HG03097 (cell line): ENCODE measurements at regions not wholly inside any gene's neighbourhood (a gene's known extent, or its start where the extent isn't known, plus 50 kb on each side); places are given as distances from the start of the nearest gene placed in this dataset.

Experiments used
- ATAC-seq: cut with Tn5 transposase; IDR thresholded peaks from one replicate; pipeline ENCODE4 v1.9.1; 2021; ENCODE audit not compliant: unreplicated experiment, low FRiP score

DNA sequence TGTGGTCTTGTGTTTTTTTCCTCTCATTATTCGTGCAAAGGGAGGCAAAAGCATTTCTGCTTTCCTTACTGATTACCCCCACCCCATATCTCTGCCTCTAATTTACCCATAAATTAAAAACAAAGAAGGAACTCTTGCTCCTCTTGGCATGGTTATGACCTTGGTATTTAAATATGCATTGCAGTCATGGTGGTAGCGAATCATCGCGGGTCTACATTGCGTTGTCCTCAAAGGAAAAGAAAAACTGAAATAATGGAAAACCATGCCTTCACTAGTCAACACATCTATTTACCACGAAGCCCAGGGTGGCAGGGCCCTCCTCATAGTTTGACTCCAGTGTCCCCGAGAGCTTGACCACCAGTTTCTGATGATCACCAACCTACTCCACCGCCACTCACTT, 126.7 kb upstream of the PARP11 start:
- no peak for ATAC-seq

DNA sequence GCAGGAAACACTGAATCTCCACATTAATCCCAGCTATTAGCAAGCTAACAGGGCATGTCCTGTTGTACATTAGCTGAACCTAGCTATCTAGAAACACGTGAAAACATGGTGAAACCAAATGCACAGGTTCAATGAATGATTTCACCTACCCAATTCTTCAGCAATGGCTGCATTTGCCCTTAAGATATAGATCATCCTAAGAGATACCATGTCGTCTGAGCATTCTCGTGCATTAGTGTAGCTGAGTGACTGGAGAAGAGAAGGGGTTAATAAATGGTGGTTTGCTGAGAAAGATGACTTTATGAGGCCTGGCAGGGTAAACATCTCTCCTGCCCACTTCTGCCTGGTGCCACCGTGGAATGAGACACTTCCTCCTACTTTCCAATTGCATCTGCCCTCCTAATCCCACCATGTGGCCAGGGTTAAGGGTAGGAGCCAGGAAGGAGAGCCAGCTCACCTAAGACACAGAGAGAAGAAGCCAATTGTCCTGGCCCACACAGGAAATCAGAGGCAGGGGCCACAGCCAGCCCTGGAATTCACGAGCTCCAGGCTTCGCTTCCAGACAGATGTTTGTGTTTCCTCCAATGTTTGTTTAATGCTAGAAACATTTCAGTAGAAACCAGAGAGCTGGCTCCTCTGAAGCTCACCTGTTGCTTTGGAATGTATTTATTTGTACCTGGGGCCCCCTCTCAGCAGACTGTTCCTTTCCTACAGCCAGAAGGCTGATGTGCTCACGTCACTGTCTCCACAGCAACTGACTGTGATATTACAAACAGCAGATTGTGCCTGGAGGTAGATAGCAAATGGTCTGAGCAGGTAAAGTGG, 126.0 kb upstream of the PARP11 start:
- ATAC-seq, result no peak

DNA sequence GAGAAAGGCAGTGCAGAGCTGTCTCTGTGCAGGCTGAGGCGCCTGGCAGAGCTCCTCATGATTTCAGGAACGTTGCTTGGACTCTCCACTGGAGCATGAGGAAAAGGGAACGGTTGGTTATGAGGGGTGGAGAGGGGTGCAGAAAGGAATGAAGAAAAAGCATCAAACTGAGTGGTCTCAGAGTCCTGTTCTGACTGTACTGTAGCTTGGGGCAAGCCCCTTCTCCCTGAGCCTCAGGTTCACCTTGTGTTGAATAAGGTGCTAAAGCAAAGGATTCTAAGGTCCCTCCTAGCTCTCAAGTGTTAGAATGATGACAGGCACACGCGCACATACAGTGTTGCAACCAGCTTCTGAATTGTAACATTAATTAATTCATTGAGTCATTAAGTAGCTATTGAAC, 125.2 kb upstream of the PARP11 start:
- no peak for ATAC-seq

DNA sequence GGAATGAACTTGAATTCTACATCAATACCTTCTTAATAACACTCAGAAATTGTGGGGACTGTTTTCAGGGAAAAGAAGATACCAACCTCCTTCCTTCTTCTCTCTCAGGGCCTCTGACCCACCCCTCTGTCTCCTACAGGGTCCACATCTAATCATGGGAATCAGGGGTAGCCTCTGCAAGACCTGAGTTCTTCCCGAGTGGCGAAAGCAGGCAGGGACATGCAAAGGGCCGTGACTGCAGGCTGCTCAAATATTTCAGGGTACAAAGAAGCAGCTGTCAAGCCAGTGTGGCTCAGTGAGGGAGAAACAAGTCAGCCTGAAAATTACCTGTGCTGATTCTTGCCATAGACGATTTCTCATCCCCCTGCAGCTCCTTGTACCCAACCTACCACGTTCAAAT, 123.1 kb upstream of the PARP11 start:
- no peak for ATAC-seq

DNA sequence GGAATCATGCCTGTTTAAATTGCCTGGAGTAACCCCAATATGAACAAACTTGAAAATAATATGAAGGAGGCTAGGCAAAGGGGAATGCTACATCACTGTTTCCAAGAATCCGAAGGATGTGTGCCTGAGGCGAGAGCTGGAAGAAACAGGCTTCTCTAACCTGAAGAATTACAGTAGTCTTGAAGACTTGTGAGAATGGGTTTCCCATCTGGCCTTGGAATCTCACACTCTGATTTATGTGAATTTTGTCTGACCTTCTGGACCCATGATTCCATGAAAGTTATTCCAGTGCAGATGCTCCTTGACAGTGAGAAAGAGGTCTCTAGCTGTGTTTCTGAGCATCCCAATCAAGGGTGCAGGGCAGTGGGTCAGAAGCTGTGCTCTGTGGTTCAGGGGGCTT, 122.1 kb upstream of the PARP11 start:
- ATAC-seq, result no peak

DNA sequence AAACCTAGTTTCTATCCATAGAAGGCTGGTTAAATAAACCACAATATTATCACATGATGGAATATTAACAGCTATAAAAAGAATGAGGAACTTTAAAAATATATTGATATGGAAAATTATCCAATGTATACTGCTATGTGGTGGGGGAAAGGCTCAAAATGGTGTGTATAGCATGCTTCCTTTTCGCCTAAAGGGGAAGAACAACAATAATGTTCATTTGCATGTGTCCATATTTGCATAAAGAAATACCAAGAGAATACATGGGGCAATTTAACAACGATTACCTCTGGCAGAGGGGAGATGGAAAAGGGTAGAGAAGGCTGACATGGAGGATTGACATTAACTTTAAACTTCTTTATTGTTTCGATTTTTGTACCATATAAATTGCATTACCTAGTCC, 121.3 kb upstream of the PARP11 start:
- ATAC-seq, result no peak

DNA sequence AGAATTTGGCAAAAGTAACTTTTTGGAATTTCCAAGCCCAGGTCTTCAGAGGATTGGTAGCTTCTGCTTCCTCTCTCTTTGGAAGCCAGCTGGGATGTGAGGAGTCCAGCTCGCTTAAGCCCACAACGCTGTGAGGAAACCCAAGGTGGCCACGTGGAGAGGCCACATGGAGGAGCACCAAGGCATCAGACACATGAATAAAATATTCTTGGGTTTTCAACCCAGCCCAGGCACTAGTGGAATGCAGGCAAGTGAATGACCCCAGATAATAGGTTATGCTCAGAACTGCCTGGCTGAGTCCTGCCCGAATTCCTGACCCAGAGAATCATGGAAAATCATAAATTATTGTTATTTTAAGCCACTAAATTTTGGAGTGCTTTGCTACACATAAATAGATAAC, 119.7 kb upstream of the PARP11 start:
- no peak for ATAC-seq

DNA sequence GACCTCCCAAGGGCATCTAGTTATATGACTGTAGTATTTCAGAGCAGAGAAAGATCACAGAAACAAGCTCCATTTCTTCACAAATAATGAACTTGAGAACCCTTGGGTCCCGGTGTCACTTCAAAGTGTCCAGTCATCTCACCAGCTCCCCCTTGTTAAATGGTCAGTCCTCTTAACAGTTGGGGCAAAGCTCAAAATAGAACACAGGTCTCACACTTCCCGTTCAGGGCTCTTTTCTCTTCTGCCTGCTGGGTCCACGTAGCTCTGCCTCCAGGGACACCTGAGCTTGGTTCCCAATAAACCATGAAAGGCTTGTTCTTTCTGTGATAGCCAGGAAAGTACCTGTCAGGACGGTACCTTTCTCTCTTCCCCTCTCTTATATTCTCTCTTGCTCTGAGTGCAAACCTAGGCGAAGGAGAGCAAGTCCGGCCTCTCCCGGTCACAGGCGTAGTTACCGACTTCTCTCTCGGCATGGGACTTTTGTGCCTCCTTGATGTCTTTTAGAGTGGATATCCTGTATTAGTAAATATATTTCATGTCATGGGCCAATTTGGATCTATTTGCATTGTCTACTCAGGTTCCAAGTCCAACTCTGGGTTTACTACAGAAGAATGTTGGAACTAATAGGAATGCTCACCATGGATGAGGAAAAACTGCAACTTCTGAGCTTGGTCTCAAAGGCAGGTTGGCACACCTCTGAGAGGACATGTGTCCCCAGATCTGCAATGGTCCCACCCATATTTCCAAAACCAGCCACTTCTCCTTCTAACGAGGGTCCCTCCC, 118.8 kb upstream of the PARP11 start:
- ATAC-seq, result no peak

DNA sequence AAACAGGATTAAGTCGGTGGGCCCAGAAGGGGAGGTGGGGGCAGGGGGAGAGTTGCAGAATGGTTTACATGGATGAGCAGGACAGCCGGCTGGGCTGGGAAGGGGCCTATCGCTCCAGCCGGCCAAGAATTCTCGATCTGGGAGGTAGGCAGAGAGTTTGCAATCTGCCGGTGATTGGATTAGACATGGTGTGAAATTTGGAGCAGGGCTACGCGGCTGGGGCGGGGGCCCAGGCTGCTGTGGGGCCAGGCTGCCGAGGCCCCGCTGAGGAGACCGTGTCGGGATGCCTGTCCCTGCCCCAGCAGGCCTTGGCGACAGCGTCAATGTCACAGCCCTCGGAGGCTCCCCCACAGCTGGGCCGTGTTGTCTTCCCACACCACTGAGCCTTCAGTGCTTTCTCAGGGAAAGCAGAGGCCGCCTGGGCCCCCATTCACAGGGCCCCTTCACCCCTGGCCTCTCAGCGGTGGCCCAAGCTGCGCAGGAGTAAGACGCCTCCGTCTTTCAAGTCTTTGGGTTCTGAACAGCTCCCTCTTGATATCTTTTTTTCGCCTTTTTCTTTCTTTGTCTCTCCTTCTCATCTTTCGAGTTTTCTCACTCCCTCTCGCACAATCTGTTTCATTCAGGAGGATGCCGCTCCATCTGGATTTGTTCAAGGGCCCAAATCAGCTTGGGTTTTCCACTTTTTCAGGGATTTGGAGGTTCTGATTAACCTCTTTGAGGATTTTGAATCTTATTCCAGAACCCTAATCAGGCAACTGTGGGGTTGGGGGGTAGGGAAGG, 117.5 kb upstream of the PARP11 start:
- ATAC-seq, result no peak

DNA sequence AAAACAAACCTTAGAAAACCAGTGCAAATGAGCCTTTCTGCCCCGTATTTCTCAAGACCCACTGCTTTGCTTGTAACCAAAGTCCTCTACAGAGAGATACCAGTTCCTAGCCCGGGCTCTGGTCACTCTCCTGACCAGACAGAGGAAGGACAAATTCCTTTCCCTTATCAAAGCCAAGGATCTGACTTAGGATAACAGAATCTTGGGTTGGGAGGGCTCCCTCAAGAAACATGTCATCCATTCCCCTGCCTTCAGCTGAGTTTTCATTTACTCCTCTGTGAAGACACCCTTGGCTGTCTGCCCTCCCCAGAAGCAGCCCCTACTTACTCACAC, 116.0 kb upstream of the PARP11 start:
- no peak for ATAC-seq

DNA sequence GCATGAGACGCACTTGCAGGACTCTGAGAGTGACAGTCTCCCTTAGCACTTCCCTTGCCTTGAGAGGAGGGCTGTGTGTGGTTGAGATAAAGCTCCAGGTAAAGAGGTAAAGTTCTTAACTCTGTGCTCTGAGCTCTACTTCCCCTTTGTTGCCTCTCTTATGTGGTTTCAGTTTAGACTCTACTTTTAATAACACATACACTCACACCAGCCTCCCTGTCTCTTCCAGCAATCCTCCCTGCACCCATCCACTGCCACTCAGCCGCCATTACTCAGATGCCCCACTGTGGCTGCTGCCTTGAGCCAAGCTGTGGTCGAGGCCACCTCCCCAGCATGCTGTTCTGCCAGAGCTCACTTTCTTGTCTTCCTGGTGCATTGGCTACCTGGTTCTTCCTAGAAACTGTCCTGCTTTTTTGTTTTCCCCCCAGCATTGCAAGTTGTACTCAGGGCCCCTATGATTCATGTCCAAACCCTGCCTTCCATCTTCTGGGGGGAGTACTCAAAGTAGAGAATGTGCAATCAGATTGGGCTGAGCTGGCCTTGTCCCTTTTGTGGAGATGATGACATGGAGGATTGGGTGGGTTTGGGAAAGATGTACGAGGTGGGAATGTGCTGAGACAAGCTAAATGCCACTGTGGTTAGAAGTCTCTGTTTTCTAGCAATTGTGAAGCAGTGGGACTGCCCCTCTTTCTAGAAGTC, 115.5 kb upstream of the PARP11 start:
- ATAC-seq, result no peak

DNA sequence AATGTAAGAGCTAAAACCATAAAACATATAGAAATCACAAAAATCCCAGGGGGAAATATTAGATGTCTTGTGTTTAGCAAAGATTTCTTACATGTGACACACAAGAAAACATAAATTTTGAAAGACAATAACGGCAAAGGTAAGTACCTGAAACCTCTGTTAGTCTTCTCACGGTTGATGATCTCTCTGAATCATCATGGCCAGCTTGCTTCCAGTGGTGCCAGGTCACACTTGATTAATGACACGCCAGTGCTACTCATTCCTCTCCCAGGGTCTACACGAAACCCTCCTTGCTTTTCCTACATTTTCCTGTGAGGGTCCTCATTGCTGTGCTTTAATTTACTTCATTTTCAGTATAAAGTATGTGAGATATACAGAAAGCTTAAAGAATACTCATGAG, 114.4 kb upstream of the PARP11 start:
- ATAC-seq, result no peak

DNA sequence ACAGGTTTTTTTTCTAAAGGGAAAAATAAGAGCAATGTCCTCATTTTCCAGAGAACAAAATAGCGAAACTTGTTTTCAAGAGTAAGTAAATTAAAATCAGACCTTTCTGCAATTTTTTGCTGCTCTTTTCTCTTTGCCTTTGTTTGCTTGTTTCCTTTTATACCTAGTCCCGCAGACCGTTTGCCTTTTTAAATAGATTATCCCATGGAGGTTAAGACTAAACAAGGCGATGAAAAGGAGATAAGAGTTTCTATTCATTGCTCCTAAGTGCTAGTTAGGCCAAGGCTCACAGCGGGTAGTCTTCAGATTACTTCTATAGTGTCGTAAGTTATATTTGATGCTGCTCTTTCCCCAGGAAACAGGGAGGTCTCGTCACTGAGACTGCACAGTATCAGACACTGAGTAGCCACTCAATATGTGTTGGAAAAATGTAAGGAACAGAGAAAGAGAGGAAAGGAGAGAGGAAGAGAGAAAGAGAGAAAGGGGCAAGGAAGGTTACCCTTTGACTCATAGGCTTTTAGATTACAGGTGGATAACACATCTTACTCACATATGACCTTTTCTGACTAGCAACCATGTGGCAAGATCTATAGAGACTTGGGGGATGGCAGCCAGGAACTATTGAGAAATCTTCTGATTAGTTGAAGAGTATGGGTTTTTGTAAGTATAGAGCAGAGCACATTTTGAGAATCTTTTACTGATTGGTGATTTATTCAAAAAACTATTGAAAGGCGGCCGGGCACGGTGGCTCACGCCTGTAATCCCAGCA, 107.5 kb upstream of the PARP11 start:
- no peak for ATAC-seq

DNA sequence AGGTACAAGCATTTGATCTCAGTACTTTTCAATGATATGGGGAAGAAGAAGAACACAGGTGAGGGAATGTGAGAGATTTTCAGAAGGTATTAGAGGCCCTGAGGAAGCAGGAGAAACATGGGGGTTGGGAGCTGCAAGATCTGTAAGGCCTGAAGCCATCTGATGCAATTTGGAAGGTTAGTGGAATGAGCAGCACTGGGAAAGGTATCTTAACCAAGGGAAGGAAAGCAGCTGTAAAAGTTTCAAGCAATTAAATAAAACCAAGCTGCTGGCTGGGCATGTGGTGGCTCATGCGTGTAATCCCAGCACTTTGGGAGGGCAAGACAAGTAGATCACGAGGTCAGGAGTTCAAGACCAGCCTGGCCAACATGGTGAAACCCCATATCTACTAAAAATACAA, 104.4 kb upstream of the PARP11 start:
- ATAC-seq, result no peak

DNA sequence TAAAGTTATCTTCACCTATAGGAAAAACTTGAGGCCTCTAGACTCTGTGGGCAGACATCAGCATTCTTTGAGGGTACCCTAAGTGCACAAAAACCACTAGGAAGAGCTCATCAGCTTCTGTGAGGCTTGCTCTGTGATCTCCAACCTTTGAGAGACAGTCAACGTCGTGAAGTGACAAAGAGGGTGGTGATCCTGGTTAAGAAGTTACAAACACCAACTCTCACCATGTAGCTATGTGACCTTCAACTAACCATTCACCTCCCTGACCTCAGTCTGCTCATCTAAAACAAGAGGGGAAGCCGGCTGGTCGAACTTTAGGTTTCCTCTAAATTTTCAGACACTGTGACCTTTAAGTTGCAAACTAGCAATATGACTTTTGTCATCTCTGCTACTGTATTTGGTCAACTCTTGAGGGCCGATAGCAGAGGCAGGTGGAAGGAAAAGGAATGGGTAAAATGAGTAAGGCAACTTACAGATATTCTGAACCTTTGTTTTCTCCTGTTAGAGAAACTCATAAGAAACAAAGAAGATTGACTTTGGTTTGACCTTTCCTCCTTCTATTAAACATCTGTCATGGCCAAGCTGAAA, 103.2 kb upstream of the PARP11 start:
- no peak for ATAC-seq

DNA sequence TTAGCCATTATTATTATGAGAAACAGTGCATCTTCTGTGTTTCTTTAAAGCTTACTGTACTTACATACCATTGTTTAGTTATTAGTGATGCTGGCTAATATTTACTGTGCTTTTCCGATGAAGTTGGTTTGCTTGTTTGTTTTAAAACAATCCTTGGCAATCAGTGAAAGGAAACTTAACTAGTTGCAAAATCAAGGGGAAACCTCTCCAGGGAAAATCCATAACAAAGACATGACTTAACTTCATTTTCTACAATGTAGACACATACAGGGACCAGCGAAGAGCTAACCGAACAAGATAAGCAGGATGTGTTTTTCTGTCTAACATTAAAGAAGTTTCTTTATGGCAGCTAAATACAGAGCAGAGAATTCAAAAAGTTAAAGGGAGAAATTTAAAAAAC, 102.5 kb upstream of the PARP11 start:
- ATAC-seq, result no peak

DNA sequence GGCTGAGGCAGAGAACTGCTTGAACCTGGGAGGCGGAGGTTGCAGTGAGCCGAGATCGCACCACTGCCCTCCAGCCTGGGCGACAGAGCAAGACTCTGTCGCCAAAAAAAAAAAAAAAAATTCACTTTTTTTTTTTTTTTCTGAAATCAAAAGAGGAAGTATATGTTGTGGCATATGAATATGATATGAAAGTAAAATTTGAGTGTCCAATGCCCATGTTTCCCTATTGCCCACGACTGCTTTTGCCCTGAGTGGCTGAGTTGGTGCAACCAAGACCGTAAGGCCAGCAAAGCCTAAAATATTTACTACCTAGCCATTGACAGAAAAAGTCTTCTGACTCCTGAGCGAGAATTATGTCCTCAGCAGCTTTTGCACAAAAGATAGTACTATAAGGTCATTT, 101.7 kb upstream of the PARP11 start:
- ATAC-seq, result no peak

DNA sequence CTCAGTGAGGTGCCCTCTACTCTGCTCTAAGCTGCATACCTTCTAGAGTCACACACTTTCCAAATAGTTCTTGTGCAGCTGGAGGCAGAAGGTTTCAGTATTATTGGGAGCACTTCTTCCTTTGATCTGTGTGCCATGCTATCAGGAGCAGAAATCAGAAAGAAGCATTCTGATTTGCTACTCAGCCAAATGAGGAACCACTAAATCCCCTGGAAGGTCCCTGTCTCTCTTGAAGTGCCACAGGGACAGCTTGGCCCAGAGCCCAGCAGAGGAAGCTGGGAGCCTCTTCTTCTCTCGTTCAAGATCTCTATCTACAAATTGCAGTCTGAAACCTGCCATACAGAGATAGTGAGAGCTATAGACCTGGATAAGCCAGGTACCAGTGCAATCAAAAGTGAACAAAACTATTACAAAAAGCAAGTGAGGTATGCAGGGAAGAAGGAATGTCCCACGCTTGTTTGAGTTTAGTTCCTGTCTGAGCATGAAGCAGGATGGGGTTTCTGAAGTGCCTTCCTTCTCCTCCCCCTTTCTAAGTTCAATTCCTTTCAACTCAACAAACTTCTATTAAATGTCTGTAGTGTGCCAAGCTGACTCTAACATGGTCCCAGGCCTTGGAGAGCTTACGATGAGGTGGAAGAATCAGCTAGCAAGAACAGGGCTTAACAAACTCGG, 100.9 kb upstream of the PARP11 start:
- no peak for ATAC-seq

DNA sequence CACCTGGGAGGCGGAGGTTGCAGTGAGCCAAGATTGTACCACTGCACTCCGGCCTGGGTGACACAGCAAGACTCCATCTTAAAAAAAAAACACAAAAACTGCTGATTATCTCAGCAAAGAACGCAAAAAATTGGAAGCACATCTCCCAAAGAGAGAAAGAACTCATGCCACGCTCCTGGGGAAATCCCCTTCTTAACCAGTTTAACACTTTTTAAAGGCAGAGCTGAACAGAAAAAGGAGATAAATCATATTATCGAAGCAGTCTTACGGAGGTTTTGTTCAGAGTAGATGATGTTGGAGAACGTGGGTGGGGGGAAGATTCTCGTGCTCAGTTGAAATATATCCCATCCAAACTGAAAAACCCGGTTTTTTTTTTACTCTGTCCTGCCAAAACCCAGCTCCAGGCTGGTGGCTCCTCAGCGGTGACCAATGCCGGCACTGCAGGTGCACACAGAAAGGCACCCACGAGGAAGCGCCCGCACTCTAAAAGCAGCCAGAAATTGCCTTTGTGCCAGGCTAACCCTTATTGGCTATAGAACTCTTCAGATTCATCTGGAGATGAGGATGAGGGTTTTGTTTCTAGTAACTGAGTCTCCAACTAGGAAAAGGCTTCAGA, 100.2 kb upstream of the PARP11 start:
- ATAC-seq, result no peak
